H4 (cell line): ENCODE measurements at regions not wholly inside any gene's neighbourhood (a gene's known extent, or its start where the extent isn't known, plus 50 kb on each side); places are given as distances from the start of the nearest gene placed in this dataset.

Experiments
- DNase-seq: peaks from one replicate; pipeline ENCODE4 v3.0.0-alpha.2; 2015; ENCODE audit warnings: low spot score

DNA sequence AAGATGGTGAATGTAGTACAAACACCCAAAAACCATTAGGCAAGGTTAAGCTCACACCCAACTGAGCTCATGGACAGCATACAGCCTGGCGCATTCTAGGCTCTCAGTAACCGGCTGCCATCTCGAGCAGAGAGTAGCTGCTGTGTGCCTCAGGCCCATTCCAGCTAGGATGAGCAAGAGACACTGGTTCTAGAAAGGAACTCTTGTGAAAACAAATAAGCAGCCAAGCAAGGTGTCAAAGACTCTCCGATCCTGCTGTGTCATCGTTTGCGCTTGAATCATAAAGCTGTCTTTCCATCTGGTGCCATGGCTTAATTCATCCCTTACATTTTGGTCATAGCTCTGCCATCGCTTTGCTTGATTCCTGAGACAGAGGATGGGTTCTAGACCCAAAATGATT lies 135.4 kb upstream of the MSX2 start:
- no peak for DNase-seq

DNA sequence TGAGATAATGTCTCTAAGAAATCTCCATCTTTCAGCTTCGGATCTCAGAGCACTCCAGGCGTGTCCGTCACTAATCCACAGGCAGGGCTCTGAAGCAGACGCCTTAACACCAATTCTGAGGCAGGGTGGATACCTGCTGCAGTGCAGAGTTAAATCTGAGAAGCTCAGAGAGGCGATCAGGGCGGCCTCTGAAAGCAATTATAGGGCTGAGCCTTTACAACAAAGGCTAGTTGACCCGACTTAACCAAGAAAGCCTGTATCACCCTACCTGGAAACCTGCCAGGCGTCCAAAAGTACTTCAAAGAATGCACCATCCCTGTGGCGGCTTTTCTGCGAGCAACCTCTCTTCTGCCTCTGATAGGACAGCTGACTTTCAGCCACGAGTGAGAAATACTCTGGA lies 134.8 kb upstream of the MSX2 start:
- no peak for DNase-seq

DNA sequence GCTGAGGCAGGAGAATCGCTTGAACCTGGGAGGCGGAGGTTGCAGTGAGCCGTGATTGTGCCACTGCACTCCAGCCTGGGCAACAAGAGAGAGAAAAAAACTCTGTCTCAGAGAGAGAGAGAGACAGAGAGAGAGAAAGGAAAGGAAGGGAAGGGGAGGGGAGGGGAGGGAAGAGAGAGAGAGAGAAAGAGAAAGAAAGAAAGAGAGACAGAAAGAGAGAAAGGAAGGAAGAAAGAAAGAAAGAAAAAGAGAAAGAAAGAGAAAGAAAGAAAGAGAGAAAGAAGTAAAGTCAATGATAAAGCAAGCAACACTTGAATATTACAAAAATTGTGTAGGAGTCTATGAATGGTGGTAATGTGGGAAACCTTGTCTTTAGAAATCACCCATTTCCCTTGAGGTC lies 133.6 kb upstream of the MSX2 start:
- no peak for DNase-seq

DNA sequence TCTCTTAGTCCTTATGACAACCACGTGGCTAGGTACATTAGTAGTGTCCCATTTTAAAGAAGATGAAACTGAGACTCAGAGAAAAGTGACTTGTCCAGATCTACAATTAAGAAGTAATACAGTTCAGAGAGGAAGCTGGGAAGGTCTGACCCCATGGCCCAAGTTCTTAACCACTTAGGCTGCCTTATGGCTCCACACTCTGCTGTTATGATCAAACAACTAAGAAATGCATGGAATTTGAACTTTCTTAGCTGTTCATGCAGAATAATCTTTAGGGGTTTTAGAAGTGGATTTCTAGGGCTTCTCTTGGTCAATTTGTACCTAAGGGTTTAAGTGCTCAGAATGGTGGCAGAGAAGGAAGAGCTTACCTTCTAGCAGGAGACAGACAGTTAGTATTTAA lies 128.0 kb upstream of the MSX2 start:
- DNase-seq, result no peak

DNA sequence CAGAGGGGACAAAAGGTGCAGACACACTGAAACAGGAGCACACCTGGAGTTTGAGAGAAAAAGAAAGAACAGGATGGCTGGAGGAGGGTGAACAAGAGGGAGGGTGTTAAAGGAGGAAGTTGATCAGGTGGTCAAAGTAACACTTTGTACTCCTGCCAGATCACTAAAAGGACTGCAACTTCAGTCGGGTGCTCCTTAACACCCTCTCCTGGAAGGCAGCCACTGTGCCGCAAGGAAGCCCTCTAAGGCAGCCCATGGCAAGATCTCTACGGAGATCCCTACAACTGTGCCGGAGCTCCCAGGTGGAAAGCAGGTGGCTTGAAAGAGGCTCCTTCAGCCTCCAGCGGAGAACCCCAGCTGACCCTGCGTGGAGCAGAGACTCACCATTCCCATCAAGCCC lies 124.4 kb upstream of the MSX2 start:
- no peak for DNase-seq

DNA sequence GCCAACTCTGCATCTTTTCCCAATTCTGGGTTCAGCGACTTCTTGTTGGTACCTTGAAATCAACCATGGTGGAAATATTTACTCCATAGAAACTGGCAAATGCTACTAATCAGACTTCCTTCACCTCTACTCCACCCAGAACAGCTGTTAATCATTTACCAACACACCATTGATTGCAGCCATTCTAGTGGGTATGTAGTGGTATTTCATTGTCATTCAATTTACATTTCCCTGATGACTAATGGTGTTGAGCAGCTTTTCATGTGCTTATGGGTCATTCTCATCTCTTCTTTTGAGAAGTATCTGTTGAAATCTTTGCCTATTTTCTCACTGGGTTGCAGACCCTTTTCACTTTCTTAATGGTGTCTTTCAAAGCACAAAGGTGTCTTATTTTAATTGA lies 122.4 kb upstream of the MSX2 start:
- no peak for DNase-seq

DNA sequence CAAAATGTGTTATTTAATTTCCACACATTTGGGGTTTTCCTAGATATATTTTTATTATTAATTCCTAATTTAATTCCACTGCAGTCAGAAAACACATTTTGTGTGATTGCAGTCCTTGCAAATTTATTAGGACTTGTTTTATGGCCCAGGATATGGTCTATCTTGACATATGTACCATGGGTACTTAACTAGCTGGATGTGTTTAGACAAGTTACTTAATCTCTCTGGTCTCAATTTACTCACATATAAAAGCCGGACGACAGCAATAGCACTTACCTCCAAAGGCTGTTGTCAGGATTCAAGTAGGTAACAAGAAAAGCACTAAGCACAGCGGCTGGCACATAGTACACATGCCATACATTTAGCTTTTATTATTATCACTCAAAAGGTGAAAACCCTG lies 118.2 kb upstream of the MSX2 start:
- DNase-seq, result no peak

DNA sequence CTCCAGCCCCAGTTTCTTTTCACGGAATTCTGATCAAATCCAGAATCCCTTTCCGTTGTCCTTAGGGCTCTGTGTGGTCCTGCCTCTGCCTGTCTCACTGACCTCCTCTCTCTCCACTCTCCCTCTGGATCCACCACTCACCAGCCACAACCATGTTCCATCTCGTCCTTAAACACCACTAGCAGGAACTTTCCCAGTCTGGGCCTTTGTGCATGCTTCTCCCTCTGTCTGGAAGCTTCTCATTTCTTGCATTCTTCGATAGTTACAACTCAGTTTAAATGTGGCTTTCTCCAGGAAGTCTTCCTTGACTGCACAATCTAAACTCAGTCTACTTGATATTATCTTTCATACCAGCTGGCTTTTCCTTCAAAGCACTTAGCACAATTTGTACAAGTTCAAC lies 117.7 kb upstream of the MSX2 start:
- no peak for DNase-seq

DNA sequence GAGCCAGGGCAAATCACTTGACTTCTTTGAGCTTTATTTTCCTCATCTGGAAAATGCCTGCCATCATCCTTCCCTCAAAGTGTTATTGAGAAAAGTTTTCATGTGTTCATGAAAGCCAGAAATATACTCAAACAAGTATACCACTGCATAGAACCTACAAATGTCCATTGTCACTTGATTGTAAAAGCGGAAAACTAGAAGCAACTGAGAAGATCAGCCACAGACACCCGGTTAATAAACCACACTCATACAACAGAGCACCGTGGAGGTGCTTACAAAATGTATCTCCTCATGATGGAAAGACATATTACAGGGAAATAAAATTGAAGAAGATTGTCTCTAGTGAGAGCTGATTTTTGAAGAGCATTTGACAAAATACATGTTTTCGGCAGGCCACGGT lies 117.2 kb upstream of the MSX2 start:
- DNase-seq, result no peak

DNA sequence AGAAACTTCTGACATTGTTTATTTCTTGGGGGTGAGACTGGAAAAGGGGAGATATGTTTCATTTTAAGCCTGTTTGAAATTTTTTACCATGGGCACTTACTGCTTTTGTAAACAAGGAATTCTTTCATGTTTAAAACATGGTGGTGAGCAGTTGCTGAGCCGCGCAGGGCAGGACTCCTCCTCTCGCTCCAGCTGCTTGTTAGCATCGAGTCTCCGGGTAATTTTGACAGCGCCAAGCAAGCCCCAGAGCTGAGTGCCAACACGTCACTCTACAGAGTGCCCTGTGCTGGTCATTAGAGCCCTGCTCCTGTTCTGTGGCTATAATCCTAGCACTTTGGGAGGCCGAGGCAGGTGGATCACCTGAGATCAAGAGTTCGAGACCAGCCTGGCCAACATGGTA lies 116.5 kb upstream of the MSX2 start:
- no peak for DNase-seq

DNA sequence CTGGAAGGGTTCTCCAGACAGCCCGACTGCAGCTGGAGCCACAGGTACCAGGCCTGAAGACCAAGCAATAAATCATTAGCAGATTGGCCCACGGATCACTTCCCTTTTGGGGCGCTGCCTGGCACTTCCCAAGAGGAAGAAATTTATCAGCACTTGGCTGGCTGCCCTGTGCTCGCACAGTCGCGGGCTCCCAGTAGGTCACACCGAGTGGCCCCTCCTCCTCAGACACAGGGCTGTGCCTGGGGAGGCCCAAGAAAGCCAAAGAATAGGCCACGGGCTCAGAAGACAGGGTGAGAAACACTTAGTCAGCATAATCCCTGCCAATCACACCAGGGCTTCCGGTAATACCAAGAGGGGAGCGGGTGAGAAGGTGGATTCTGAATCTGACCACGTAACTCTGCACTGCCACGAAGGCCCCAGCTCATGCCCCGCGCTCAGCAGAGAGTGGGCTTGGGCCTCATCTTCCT lies 115.7 kb upstream of the MSX2 start:
- DNase-seq, result peak; percentile 77

DNA sequence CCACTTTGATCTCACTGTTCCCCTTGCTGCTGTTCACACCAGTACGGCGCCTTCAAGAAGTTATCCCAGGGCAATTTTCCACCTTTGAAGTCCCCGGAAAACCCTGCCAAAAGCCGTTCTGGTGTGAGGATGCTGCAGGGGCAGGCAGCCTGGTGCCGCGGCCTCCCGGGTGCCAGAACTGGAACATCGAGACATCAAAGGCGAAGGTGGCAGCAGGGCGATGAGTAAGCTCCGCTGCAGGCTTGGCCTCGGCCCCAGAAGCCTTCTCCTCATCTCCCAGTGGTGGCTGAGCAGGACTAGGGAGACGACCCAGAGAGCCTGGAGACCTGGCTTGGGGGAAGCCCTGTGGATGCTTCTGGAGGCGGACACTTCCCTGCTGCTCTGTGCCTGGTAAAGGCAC lies 115.3 kb upstream of the MSX2 start:
- no peak for DNase-seq

DNA sequence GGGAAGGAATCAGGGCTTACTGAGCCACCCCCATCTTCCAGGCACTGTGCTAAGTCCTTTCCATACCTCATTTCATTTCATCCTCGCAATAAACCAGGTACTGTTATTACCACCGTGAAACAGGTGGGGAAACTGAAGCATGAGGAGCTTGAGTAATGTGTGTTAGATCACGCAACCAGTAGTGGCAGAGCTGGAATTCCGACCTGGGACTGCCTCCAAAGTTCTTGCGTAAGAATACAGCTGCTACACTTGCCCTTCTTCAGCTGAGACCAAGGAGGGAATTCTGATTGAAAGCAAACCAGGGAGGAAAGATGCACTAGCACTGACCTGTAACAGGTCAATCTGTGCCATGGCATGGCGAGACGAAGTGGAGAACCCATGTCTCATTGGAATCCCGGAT lies 113.4 kb upstream of the MSX2 start:
- peak; percentile 71 for DNase-seq

DNA sequence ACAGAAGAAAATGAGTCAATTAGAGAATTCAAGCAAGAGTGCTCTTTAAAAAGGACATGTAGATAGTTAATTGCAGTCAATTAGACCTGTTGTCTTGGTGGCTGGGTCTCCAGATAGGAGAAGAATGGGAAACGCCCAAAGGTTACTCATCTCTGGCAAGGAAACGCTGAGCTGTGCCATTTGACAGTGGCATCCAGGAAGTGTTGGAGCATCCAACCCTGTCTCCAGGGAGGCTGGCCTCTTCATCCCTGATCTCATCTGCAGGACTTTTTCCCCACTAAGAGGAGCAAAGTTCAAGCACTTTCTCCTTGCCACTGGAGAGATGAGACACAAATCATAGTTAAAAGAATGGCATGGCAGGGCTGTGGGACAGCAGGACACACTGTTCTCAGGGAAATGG lies 111.7 kb upstream of the MSX2 start:
- no peak for DNase-seq

DNA sequence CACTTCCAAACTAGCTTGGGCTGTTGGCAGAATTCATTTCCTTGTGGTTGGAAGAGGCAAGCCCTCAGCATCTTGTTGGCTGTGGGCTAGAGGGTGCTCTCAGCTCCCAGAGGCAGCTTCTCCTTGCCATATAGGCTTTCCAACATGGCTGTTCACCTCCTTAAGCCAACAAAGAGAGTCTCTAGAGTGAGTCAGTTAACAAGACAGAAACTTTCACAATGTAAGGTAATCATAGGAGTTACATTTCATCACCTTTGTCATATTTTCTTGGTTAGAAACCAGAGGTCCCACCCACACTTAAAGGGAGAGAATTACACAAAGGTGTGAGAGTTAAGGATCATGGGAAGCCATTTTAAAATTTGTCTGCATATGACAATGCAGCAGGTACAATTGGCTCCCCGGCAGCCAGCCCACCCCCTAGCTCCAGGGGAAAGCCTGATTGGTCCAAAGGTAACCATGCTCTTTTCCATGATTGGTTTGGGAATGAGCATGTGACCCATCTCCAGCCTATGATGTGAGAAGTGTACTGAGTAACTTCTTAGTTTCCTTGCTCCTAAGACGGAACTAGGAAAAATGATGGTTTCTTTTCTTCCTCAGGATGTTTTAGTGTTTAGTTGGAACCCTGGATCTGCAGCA lies 109.8 kb upstream of the MSX2 start:
- DNase-seq, result no peak

DNA sequence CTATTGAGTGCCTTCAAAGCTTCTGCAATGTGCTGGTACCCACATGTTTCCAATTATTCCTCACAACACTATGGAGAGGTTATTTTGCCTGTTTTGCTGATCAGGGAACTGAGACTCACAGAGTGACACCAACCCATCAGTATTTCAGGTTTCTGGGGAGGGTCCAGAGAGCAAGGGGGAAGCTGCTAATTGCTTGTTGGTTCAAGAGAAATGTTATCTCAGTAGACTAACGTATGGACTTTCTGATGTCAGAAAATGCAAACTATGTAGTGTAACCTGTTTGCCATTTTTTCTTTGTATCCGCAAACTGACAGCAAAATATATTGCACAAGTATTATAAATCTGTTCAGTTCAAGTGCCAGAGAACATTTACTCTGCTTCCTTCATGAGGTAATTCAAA lies 108.3 kb upstream of the MSX2 start:
- DNase-seq, result no peak

DNA sequence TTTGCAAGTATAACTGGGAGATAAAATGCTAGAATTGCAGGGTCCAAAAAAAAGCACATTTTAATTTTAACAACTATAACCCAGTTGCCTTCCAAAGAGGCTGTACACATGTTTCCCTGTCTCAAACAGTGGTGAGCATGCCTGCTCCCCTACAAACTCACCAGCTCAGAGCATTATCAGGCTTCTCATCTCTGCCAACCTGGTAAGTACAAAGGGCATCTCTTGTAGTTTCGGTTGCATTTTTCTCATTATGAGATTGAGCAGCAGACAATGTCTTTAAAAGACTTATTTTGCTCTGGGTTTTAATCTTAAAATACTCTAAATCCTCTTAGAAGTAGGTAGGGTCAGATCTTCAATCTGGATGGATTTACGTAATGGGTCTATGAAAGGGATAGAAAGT lies 107.1 kb upstream of the MSX2 start:
- DNase-seq, result no peak

DNA sequence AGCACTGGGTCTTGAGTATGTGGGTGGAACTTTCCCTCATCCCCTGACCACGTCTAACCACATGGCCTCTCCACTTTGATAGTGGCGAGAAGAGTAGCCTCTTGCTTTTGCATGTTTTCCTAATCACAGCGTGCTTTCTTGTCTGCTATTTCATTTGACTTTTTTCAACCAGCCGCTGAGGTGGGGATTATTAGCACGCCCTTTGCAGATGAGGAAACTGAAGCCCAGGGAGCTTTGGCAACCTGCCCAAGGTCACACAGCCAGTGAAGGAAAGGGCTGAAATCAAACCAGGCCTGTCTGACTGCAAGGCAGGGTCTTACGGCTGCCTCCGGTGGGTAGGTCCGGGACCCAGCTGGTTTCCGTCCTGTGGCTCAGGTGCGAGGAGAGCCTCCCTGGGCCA lies 106.5 kb upstream of the MSX2 start:
- DNase-seq, result no peak

DNA sequence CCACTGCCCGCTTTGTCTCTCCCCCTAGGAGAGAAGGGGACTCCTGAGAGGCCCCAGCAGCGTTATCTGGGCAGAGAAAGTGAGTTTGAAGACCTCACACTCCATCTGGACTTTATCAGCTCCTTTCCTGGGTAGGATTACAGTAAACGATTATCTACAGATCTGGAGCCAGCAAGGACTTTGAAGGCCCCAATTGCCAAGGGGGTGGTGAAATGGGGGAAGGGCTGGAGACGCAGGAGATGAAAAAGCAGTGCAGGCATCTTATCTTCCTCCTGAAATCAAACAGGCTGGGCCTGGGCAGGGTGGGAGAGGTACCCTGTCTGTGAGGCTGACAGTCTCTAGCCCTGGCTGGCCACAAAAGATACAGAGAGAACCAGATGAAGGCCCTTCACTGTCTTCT lies 105.8 kb upstream of the MSX2 start:
- DNase-seq, result no peak

DNA sequence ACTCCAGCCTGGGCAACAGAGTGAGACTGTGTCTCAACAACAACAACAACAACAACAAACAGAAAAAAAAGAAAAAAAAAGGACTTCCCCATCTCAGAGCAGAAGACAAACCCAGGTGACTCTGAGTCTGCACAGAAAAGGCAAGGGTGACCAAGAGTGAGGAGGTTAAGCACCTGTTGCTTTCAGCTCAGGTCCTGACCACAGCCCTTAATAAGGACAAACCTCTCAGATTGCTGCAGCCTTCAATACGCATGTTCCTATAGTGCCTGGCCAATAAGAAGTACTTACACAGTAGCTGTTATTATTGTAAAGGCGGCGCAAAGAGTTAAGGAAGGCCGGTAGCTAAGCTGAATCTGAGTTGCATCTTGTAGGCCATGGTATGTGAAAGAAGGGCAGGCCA lies 102.3 kb upstream of the MSX2 start:
- DNase-seq, result no peak

DNA sequence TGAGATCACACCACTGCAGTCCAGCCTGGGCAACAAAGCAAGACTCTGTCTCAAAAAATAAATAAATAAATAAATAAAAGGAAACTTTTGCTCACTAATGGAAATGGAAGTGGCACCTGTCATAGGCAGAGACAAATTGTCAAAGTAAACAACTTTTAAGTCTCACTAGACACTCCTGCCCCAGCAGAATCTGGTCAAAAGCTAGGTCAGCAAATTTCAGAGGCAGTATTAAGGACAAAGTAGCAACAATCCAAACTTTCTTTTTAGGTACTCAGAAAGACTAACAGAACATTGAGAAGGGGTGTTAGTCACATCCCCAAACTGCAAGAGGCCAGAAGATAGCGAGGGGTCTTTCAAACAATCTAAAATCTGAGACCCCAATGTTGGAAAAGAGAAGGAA lies 101.4 kb upstream of the MSX2 start:
- DNase-seq, result no peak

DNA sequence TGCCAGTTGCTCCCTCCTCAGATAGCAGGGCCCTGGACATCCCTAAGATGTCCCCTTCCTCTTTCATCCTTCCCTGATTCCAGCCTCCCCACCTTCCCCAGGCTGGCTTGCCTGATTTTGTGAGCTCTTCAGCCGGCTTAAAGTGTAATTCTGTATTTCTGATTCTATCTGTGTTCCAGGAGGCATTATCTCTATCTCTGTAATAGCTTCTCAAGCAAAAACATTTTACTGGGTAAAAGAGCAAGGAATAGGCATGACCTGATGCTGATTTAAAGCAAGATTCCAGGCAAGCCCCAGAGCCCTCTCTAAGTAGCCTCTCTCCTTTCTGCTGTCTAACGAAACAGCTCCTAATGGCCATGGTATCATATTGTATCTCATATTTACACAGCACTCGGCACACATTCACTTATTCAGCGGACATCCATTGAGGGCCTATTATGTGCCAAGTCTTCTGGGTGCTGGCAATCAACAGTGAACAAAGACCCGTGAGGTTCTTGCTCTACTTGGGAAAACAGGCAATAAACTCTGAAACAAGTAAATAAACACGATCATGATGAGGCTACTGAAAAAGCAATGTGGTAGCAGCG lies 100.9 kb upstream of the MSX2 start:
- no peak for DNase-seq

DNA sequence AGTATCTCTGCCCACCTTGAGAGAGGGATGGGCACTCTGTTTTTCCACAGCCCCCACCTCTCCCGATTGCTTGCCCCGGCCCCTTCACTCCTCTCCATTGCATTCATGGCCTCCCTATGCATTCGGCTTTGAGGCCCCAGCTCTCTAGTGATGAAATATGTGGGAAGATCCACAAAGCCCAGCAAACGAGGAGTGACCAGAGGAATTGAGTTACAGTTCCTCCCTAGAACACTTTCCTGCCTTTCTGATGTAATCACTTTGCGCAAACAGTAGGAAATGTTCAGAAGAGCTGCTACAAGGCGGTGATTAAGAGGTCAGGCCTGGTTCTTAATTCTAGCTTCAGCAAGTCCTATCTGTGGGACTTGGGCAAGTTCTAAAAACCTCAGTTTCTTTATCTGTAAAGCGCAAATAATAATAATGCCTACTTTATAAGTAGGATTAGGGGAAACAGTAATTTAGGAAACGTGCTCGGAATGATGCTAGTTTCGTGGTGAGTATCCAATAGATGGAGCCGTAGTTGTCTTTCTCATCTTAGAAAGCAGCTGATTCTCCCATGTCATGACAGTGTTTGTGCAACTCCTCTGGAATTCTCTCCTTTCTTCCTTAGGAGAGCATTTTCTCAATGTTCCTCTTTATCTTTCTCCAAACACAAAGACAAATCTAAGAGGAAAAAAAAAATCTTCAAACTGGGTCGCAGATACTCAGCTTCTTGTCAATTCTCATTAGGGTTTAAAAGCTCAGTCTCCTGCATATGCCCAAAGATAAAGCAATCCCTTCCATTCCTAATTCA lies 99.5 kb upstream of the MSX2 start:
- peak; percentile 34 for DNase-seq
